ENCODE measurements at regions not wholly inside any gene's neighbourhood (a gene's known extent, or its start where the extent isn't known, plus 50 kb on each side); places are given as distances from the start of the nearest gene placed in this dataset.

GRCh38 chr6:12381587-12381986, 91.4 kb downstream of the EDN1 start:
- H3K4me2 ChIP-seq (ENCODE audit: low read length) = no peak overlapping the region

DNA sequence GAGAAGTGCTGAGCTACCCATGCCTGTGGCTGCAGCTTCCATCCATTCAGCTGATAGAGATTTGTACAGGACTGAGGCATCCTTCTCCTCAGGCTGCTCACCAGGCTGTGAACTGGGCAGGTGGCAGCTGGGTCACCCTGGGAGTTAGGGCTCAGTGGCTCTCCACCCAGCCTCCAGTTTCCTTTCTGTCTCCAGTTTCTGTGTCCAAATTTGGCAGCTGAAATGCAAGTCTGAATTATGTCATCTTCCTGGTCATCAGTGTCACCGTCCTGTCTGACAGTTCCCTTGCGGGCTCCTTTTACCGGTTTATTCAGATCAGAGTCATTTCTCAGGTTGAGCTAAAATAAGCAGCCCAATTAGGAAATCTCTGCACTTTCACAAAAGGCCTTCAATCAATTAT, 93.3 kb downstream of the EDN1 start:
- no peak overlapping the region for H3K27ac ChIP-seq (ENCODE audit: low read length)
- no peaks in the 10 kb centered on the region for H3K79me2 ChIP-seq (ENCODE audit: low read length)
- H3K4me3 ChIP-seq (ENCODE audit: low read length) = no peak overlapping the region
- no peaks in the 10 kb centered on the region for H3K27me3 ChIP-seq (ENCODE audit: low read depth, low read length)
- TF ChIP-seq, protein P1, sequence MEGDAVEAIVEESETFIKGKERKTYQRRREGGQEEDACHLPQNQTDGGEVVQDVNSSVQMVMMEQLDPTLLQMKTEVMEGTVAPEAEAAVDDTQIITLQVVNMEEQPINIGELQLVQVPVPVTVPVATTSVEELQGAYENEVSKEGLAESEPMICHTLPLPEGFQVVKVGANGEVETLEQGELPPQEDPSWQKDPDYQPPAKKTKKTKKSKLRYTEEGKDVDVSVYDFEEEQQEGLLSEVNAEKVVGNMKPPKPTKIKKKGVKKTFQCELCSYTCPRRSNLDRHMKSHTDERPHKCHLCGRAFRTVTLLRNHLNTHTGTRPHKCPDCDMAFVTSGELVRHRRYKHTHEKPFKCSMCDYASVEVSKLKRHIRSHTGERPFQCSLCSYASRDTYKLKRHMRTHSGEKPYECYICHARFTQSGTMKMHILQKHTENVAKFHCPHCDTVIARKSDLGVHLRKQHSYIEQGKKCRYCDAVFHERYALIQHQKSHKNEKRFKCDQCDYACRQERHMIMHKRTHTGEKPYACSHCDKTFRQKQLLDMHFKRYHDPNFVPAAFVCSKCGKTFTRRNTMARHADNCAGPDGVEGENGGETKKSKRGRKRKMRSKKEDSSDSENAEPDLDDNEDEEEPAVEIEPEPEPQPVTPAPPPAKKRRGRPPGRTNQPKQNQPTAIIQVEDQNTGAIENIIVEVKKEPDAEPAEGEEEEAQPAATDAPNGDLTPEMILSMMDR (IDR thresholded peaks at IDR 0.05; ENCODE audit: low read depth, low read length) = no peak
- no peak for TF ChIP-seq EZH2phosphoT487 (IDR thresholded peaks at IDR 0.05; ENCODE audit: low read depth)
- H3K9me3 ChIP-seq (ENCODE audit: insufficient read depth, low read length) = no peaks in the 10 kb centered on the region
- no peak overlapping the region for H3K9ac ChIP-seq (ENCODE audit: low read length)
- no peaks in the 10 kb centered on the region for H3K36me3 ChIP-seq (replicated peaks; ENCODE audit: low read depth, low read length)
- no peaks in the 10 kb centered on the region for H3K4me1 ChIP-seq (ENCODE audit: low read length)
- no peaks in the 10 kb centered on the region for H4K20me1 ChIP-seq (ENCODE audit: insufficient read depth, low read length)
- H2AFZ ChIP-seq (ENCODE audit: low read depth, low read length) = no peak overlapping the region
- no peak overlapping the region for H3K4me2 ChIP-seq (ENCODE audit: low read length)

More at GRCh38 chr6:12381587-12381986, 91.4 kb downstream of the EDN1 start:
- Histone ChIP-seq H3K79me2 (ENCODE audit: low read length) (no peaks in the 10 kb centered on the region), H3K9me3 (ENCODE audit: insufficient read depth, low read length) (no peaks in the 10 kb centered on the region), H3K4me1 (ENCODE audit: low read length) (no peaks in the 10 kb centered on the region), H3K27ac (ENCODE audit: low read length) (no peak overlapping the region), H3K36me3 (replicated peaks; ENCODE audit: low read depth, low read length) (no peaks in the 10 kb centered on the region), H3K4me3 (ENCODE audit: low read length) (no peak overlapping the region), H2AFZ (ENCODE audit: low read depth, low read length) (no peak overlapping the region), H3K9ac (ENCODE audit: low read length) (no peak overlapping the region), H4K20me1 (ENCODE audit: insufficient read depth, low read length) (no peaks in the 10 kb centered on the region), H3K27me3 (ENCODE audit: low read depth, low read length) (no peaks in the 10 kb centered on the region; the same call in 1 of the 2 replicates)
- TF ChIP-seq, protein P1 (IDR thresholded peaks at IDR 0.05; ENCODE audit: low read depth, low read length) = no peak
- no peak for TF ChIP-seq EZH2phosphoT487 (IDR thresholded peaks at IDR 0.05; ENCODE audit: low read depth)

- Histone ChIP-seq H3K36me3 (replicated peaks; ENCODE audit: low read depth, low read length) (no peaks in the 10 kb centered on the region), H3K27ac (ENCODE audit: low read length) (no peak overlapping the region), H2AFZ (ENCODE audit: low read depth, low read length) (no peak overlapping the region), H3K27me3 (ENCODE audit: low read depth, low read length) (no peaks in the 10 kb centered on the region), H3K4me3 (ENCODE audit: low read length) (no peak overlapping the region), H3K9ac (ENCODE audit: low read length) (no peak overlapping the region), H4K20me1 (ENCODE audit: insufficient read depth, low read length) (no peaks in the 10 kb centered on the region), H3K4me2 (ENCODE audit: low read length) (no peak overlapping the region), H3K79me2 (ENCODE audit: low read length) (no peaks in the 10 kb centered on the region), H3K9me3 (ENCODE audit: insufficient read depth, low read length) (no peaks in the 10 kb centered on the region), H3K4me1 (ENCODE audit: low read length) (no peaks in the 10 kb centered on the region)
- TF ChIP-seq, protein P1 (IDR thresholded peaks at IDR 0.05; ENCODE audit: low read depth, low read length) = no peak
- no peak for TF ChIP-seq EZH2phosphoT487 (IDR thresholded peaks at IDR 0.05; ENCODE audit: low read depth)
Measured at GRCh38 chr6:12384357-12384912, 94.3 kb downstream of the EDN1 start.

DNA sequence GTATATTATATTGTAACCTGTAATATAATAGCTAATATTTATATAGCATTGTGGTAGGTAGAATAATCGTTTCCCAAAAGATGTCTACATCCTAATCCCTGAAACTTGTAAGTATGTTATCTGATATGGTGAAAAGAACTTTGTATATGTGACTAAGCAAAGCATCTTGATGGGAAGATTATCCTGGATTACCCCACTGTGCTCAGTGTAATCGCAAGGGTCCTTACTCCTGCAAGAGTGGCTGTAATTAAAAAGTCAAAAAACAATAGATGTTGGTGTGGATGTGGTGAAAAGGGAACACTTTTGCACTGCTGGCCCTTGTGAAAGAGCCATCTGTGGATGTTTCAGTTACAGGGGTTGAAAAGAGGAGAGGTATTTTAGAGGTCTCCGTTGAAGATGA, 95.2 kb downstream of the EDN1 start:
- Histone ChIP-seq H3K4me3 (ENCODE audit: low read length) (no peak overlapping the region), H3K27me3 (ENCODE audit: low read depth, low read length) (no peaks in the 10 kb centered on the region), H3K36me3 (replicated peaks; ENCODE audit: low read depth, low read length) (no peaks in the 10 kb centered on the region), H3K4me2 (ENCODE audit: low read length) (no peak overlapping the region), H3K27ac (ENCODE audit: low read length) (no peak overlapping the region), H3K4me1 (ENCODE audit: low read length) (no peaks in the 10 kb centered on the region), H3K9me3 (ENCODE audit: insufficient read depth, low read length) (no peaks in the 10 kb centered on the region), H2AFZ (ENCODE audit: low read depth, low read length) (no peak overlapping the region), H3K79me2 (ENCODE audit: low read length) (no peaks in the 10 kb centered on the region), H4K20me1 (ENCODE audit: insufficient read depth, low read length) (no peaks in the 10 kb centered on the region), H3K9ac (ENCODE audit: low read length) (no peak overlapping the region)
- TF ChIP-seq EZH2phosphoT487 (IDR thresholded peaks at IDR 0.05; ENCODE audit: low read depth) = no peak
- TF ChIP-seq, protein P1 (IDR thresholded peaks at IDR 0.05; ENCODE audit: low read depth, low read length) = no peak
